DMS79 treated with DMSO at 0.1 percent for 48 hours (cell line): ENCODE measurements at regions not wholly inside any gene's neighbourhood (a gene's known extent, or its start where the extent isn't known, plus 50 kb on each side); places are given as distances from the start of the nearest gene placed in this dataset.
A peak's percentile ranks its signal among the peaks of the same experiment; 100 is the strongest.

ENCODE experiments used
- DNase-seq: peaks from one replicate; lab custom pipeline; 2025; lab: John Stamatoyannopoulos, UW

DNA sequence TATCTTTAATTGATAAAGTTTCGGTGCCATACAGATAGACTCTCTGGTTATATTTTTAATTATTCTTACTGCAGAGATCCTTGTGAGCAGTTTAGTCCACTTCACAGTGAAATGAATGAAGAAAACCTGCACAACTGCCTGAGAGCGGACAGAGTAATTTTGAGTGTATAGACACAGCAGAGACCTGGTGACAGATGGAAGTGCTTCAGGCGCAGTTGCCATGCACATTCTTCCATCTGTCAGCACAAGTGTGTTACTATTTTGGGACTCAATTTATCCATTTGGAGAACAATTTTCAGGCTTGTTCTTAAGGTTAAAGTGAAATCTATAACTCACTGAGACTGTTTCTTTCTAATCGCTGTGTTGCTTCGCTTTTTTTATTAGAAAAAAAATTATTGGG is 147.8 kb upstream of the SPHKAP start:
- DNase-seq: no peak

DNA sequence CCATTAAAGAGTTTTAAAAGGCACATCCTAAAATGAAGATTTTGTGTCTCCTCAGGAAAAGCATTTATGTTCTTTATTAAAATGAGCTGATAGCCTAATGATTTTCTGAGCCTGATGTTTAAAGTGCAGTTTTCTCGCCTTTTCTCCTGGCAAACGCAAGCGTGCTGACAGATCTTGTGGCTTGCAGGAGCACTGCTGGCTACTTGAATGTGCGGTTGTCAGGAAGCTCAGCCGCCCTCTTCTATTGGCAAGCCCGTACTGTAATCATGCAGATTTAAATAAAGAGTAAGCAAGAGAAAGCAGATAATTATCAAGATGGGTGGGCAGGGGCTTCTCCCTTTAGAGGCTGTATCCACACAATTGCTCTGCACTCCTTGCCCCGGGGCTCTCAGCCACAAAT is 139.5 kb upstream of the SPHKAP start:
- DNase-seq: no peak

DNA sequence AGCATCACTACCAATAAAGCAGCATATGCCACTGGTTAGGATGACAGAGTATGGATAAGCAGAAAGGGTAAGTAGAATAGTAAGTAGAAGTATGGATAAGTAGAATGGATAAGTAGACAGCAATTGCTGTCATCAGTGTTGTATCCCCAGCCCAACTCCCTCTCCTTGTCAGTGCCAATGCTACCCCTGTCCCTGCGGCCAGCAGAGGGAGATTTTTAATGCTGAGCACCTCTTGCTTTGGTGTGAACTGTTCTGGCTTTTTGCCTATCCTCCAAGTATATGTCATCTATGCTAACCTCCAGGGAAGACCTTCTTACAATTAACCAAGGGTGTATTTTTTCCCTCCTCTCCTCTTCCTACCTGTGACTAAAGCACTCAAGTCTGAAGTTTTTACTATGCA is 136.7 kb upstream of the SPHKAP start:
- no peak for DNase-seq

GRCh38 chr2:228312172-228312571 is 130.7 kb upstream of the SPHKAP start:
- DNase-seq: no peak

DNA sequence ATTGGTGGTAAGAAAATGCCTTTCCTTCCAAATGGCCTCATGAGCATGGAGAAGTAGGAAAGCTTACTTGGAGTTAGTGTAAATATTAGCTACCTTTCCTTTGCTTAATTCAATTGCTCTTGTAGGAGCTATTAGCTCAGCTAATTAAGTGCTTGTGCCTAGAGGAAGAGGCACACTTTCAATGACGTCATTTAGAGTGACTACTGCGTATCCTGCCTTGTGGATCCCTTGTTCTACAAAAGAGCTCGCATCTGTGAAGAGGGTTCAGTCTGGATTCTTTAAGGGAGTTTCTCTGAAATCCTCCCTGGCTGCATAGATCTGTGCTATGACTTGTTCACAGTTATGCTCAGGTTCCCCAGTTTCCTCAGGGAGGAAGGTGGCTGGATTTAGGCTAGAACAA is 122.5 kb upstream of the SPHKAP start:
- no peak for DNase-seq

DNA sequence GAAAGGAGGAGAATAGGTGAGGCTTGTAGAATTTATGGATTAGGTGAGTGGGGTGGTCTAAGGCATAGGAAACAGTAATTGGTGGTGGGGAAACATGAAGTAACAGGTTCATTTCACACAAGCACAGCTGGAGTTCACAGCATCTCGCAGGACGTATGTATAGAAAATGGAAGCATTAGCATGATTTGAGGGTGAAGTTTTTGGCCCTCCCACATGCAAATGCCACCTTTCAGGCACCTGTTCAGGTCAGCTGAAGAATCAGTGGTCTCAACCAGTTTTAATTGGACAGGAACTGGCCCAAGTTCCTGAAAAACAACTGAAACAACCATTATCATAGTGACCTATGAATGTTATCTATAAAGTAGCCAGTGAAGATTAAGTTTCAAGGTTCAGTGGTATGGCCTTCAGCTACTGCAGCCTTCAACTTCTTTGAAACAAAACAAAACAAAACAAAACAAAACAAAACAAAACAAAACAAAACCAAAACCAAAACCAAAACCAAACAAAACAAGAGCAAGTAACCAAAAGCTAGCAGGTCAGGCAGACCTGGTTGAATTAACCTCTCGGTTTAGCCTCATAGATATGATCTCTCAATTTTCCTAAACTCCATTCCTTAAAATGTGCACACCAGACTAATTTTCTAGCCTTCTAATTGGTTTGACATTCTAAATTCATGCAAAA is 102.1 kb upstream of the SPHKAP start:
- DNase-seq: no peak

- DNase-seq: no peak
Observed at GRCh38 chr2:228282376-228282775, 100.9 kb upstream of the SPHKAP start.

DNA sequence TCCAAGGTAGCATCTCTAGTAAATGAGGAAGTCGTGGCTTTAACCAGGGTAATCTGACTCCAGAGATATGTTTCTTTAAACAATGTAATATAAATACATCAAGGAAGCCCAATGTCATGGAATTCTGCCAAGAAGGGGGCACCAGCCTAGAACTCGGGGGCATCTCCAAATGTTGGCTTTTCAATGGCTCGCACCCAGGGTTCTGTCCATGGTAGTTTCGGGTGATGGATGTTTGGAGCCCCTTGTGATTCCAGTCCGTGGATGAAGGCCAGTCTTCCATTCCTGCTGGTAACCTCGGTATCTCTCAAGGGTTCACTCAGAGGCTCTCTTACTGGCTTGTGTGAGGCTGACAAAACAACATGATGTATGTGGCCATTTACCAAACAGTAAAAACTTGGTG is 91.7 kb upstream of the SPHKAP start:
- DNase-seq: no peak

GRCh38 chr2:228269351-228269750 is 87.9 kb upstream of the SPHKAP start:
- peak; percentile 43 for DNase-seq

DNA sequence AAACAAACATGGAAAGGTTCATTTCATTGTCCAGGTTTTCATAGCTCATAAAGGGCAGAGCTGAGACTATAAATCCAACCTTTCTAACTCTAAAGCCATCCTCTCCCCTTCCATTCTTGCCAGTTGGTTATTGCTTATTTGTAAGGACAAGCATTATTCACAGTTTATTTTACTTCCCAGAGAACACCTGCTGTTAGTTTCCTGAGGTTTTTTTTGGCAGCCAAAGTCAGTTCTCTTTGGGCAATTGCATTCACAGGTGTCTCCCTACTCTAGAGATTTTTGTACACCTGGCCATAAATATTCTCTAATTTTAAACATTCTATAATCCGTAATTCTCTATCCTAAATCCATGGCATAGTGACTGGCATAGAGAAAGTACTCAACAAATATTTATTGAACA is 87.3 kb upstream of the SPHKAP start:
- DNase-seq: peak; percentile 92

GRCh38 chr2:228268301-228268700 is 86.8 kb upstream of the SPHKAP start:
- peak; percentile 18 for DNase-seq

DNA sequence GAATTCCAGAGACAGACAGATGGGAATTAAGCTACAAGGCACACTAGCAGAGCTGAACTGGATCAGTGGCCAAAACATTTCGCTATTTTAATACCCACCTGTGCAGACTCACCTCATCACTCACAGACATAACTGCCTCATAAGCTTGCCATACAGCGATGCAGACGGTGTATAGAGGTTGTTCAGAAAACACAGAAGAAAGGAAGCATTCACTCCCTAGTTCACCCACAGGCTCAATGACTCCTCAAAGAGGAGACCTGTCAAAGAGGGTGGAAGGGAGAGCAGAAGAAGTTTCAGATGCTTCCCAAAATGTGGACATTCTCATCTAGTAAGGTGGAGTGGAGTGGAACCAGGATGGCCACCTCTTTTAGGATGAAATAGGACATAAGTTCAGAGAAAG is 81.7 kb upstream of the SPHKAP start:
- DNase-seq: no peak

GRCh38 chr2:228261546-228261945 is 80.1 kb upstream of the SPHKAP start:
- no peak for DNase-seq

GRCh38 chr2:228257379-228257778 is 75.9 kb upstream of the SPHKAP start:
- no peak for DNase-seq

- DNase-seq: no peak
Observed at GRCh38 chr2:228253752-228254151, 72.3 kb upstream of the SPHKAP start.

GRCh38 chr2:228247335-228247734 is 65.8 kb upstream of the SPHKAP start:
- no peak for DNase-seq

GRCh38 chr2:228245601-228246000 is 64.1 kb upstream of the SPHKAP start:
- DNase-seq: no peak

- DNase-seq: no peak
Observed at GRCh38 chr2:228242591-228242990, 61.1 kb upstream of the SPHKAP start.

DNA sequence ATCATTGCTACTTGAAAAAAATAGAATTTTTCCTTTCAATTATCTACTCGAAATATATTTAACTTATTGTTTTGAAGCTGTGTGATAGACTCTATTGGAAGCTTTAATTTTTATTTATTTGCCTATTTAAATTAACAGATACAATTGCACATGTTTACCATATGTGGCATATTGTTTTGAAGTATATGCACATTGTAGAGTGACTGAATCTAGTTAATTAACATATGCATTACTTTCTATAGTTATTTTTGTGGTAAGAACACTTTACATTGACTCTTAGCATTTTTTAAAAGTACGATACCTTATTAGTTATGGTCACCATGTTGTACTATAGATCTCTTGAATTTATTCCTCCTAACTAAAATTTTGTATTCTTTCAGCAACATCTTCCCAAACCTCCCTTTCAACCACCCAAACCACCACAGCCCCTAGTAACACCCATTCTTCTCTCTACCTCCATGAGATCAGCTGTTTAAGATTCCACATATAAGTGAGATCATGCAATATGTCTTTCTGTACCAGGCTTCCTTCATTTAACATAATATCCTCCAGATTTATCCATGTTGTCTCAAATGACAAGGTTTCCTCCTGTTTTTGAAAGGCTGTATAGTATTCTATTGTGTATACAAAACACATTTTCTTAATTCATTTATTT is 58.5 kb upstream of the SPHKAP start:
- no peak for DNase-seq

- no peak for DNase-seq
Observed at GRCh38 chr2:228239207-228239906, 57.9 kb upstream of the SPHKAP start.
